ENCODE measurements at regions not wholly inside any gene's neighbourhood (a gene's known extent, or its start where the extent isn't known, plus 50 kb on each side); places are given as distances from the start of the nearest gene placed in this dataset.

- Histone ChIP-seq H3K27me3 (no peaks in the 10 kb centered on the region), H3K4me3 (no peak overlapping the region), H3K9me3 (no peaks in the 10 kb centered on the region), H3K27ac (peak overlapping the region in 6 of 10 donors; percentile 42 to 73 (median 57)), H3K36me3 (no peaks in the 10 kb centered on the region), H3K4me1 (peaks cover 0 to 8% (median 0%) of the 10 kb centered on the region in 9 donors)
- WGBS, 2 donors = 44 to 48% methylated on average over 2 of the region's 2 CpGs
- no peak for TF ChIP-seq CTCF (IDR thresholded peaks at IDR 0.05)
- ATAC-seq (peak in 5 of 8 donors; percentile 82 to 98 (median 96)), DNase-seq (peak; percentile 15 to 48)
- intact Hi-C loops (cut with DNase I) = no loop called here
Observed at GRCh38 chrY:8994001-8994400, 343.3 kb upstream of the TSPY4 start.

- Histone ChIP-seq H3K9me3 (no peaks in the 10 kb centered on the region), H3K4me1 (peaks cover 0 to 3% (median 0%) of the 10 kb centered on the region in 9 donors), H3K36me3 (no peaks in the 10 kb centered on the region), H3K4me3 (no peak overlapping the region), H3K27ac (no peak overlapping the region), H3K27me3 (no peaks in the 10 kb centered on the region)
- WGBS, 2 donors = 37 to 38% methylated on average over 4 of the region's 4 CpGs
- DNase-seq (peak; percentile 31 to 46), ATAC-seq (peak in 5 of 8 donors; percentile 42 to 93 (median 89))
- intact Hi-C loops (cut with DNase I) = no loop called here
- TF ChIP-seq CTCF (IDR thresholded peaks at IDR 0.05) = no peak
Observed at GRCh38 chrY:9001231-9001630, 336.0 kb upstream of the TSPY4 start.

- Histone ChIP-seq H3K27ac (no peak overlapping the region), H3K27me3 (no peaks in the 10 kb centered on the region), H3K4me3 (no peak overlapping the region), H3K9me3 (no peaks in the 10 kb centered on the region), H3K4me1 (peaks cover 0 to 3% (median 0%) of the 10 kb centered on the region in 9 donors), H3K36me3 (no peaks in the 10 kb centered on the region)
- 24 to 49% methylated on average over 2 of the region's 2 CpGs for WGBS, 2 donors
- DNase-seq (peak in 1 of 2 donors; percentile 4), ATAC-seq (peak in 3 of 8 donors; percentile 54 to 81 (median 73))
- no peak for TF ChIP-seq CTCF (IDR thresholded peaks at IDR 0.05)
- intact Hi-C loops (cut with DNase I) = no loop called here
Observed at GRCh38 chrY:9003739-9004138, 333.5 kb upstream of the TSPY4 start.

GRCh38 chrY:9008648-9009047, 328.6 kb upstream of the TSPY4 start:
- WGBS, 2 donors = 60 to 64% methylated on average over 3 of the region's 3 CpGs
- intact Hi-C loops (cut with DNase I) = no loop called here

More at GRCh38 chrY:9008648-9009047, 328.6 kb upstream of the TSPY4 start:
- TF ChIP-seq CTCF (IDR thresholded peaks at IDR 0.05) = no peak
- Histone ChIP-seq H3K27me3 (no peaks in the 10 kb centered on the region), H3K4me3 (no peak overlapping the region), H3K4me1 (no peaks in the 10 kb centered on the region), H3K9me3 (no peaks in the 10 kb centered on the region), H3K36me3 (no peaks in the 10 kb centered on the region), H3K27ac (no peak overlapping the region)
- DNase-seq (peak in 1 of 2 donors; percentile 9), ATAC-seq (peak in 1 of 8 donors; percentile 65)
